ENCODE measurements at regions not wholly inside any gene's neighbourhood (a gene's known extent, or its start where the extent isn't known, plus 50 kb on each side); places are given as distances from the start of the nearest gene placed in this dataset.

GRCh38 chr1:229950908-229951307, 116.1 kb upstream of the GALNT2 start:
- H3K4me3 ChIP-seq (ENCODE audit: low read length): no peak overlapping the region
- no peak overlapping the region for H3K27ac ChIP-seq (ENCODE audit: low read length)
- no peak overlapping the region for H2AFZ ChIP-seq (ENCODE audit: low read depth, low read length)
- TF ChIP-seq EP300 (conservative IDR thresholded peaks at IDR 0.05; ENCODE audit: poor library complexity, severe bottlenecking) (no peak), POLR2AphosphoS5 (IDR thresholded peaks at IDR 0.05) (no peak), REST (IDR thresholded peaks at IDR 0.05; ENCODE audit: borderline replicate concordance) (no peak), TAF1 (IDR thresholded peaks at IDR 0.05; ENCODE audit: low read depth) (no peak), EZH2 (IDR thresholded peaks at IDR 0.05; ENCODE audit: borderline replicate concordance, insufficient read depth, low read length, poor library complexity, severe bottlenecking) (no peak), RAD21 (conservative IDR thresholded peaks at IDR 0.05) (no peak), SMC3 (conservative IDR thresholded peaks at IDR 0.05; ENCODE audit: poor library complexity) (no peak), CTCF (IDR thresholded peaks at IDR 0.05; ENCODE audit: poor library complexity, severe bottlenecking) (no peak), MXI1 (conservative IDR thresholded peaks at IDR 0.05; ENCODE audit: poor library complexity, severe bottlenecking) (no peak)
- H3F3A ChIP-seq (ENCODE audit: insufficient read depth, low read length, poor library complexity, severe bottlenecking): no peaks in the 10 kb centered on the region
- no peaks in the 10 kb centered on the region for H3K36me3 ChIP-seq (ENCODE audit: insufficient read depth, low read length)
- no peaks in the 10 kb centered on the region for H4K20me1 ChIP-seq (ENCODE audit: insufficient read depth)
- H3K27me3 ChIP-seq (ENCODE audit: insufficient read depth, low read depth, low read length): no peaks in the 10 kb centered on the region
- no peaks in the 10 kb centered on the region for H3K79me2 ChIP-seq (replicated peaks; ENCODE audit: insufficient read depth, low read length)
- H3K9me3 ChIP-seq (ENCODE audit: low read length): no peaks in the 10 kb centered on the region
- H3K9ac ChIP-seq (ENCODE audit: low read length): no peak overlapping the region
- H3K9me2 ChIP-seq (ENCODE audit: insufficient read depth, low read length): no peaks in the 10 kb centered on the region
- no peak overlapping the region for H3K4me2 ChIP-seq (ENCODE audit: low read length)

GRCh38 chr1:229951856-229952534, 115.0 kb upstream of the GALNT2 start:
- Histone ChIP-seq H3K9me3 (ENCODE audit: low read length) (no peaks in the 10 kb centered on the region), H3K36me3 (ENCODE audit: insufficient read depth, low read length) (no peaks in the 10 kb centered on the region), H2AFZ (ENCODE audit: low read depth, low read length) (no peak overlapping the region), H3K4me2 (ENCODE audit: low read length) (no peak overlapping the region), H3K79me2 (replicated peaks; ENCODE audit: insufficient read depth, low read length) (no peaks in the 10 kb centered on the region), H3K4me3 (ENCODE audit: low read length) (no peak overlapping the region), H3F3A (ENCODE audit: insufficient read depth, low read length, poor library complexity, severe bottlenecking) (no peaks in the 10 kb centered on the region), H3K9ac (ENCODE audit: low read length) (no peak overlapping the region), H4K20me1 (ENCODE audit: insufficient read depth) (no peaks in the 10 kb centered on the region), H3K27ac (ENCODE audit: low read length) (no peak overlapping the region), H3K27me3 (ENCODE audit: insufficient read depth, low read depth, low read length) (no peaks in the 10 kb centered on the region), H3K9me2 (ENCODE audit: insufficient read depth, low read length) (no peaks in the 10 kb centered on the region)
- TF ChIP-seq POLR2AphosphoS5 (IDR thresholded peaks at IDR 0.05) (no peak), EP300 (conservative IDR thresholded peaks at IDR 0.05; ENCODE audit: poor library complexity, severe bottlenecking) (no peak), SMC3 (conservative IDR thresholded peaks at IDR 0.05; ENCODE audit: poor library complexity) (no peak)
